SK-N-MC (cell line): ENCODE measurements at regions not wholly inside any gene's neighbourhood (a gene's known extent, or its start where the extent isn't known, plus 50 kb on each side); places are given as distances from the start of the nearest gene placed in this dataset.

Experiments used
- EZH2 ChIP-seq: fragments of 200-600 bp; sonication (generic); IDR thresholded peaks from one replicate; pipeline ENCODE4 v1.6.1; 2017; ENCODE audit warnings: antibody characterized with exemption
- FOXP2 ChIP-seq: optimal IDR thresholded peaks from 2 replicates; pipeline ENCODE3; 2011; ENCODE audit warnings: mild to moderate bottlenecking, moderate library complexity; ENCODE audit not compliant: insufficient read depth; ENCODE audit errors: extremely low read length, control extremely low read depth
- POLR2AphosphoS5 ChIP-seq: IDR thresholded peaks from 2 replicates; pipeline ENCODE4 v1.6.1; 2012; ENCODE audit warnings: mild to moderate bottlenecking, low read depth, low read length, borderline replicate concordance

GRCh38 chr6:12490904-12491571 lies 200.9 kb downstream of the EDN1 start:
- TF ChIP-seq POLR2AphosphoS5 (no peak), EZH2 (no peak), FOXP2 (no peak)
